Stimulated activated CD8-positive, alpha-beta memory T cell treated with anti-CD3 and anti-CD28 coated beads, Interleukin-7, amount 100 ng/mL, for 1 hour (primary cell): ENCODE measurements at regions not wholly inside any gene's neighbourhood (a gene's known extent, or its start where the extent isn't known, plus 50 kb on each side); places are given as distances from the start of the nearest gene placed in this dataset.
A peak's percentile ranks its signal among the peaks of the same experiment; 100 is the strongest.
"Not testable (repeated sequence)": the region's sequence is repeated elsewhere in the genome, so short reads cannot be mapped to it uniquely, and the experiment has no call there.

ENCODE experiments used
- DNase-seq, 2 donors: peaks; one replicate each; pipeline ENCODE4 v3.0.0-alpha.2; 2020; ENCODE audit warnings: low read depth in 2 of 2

DNA sequence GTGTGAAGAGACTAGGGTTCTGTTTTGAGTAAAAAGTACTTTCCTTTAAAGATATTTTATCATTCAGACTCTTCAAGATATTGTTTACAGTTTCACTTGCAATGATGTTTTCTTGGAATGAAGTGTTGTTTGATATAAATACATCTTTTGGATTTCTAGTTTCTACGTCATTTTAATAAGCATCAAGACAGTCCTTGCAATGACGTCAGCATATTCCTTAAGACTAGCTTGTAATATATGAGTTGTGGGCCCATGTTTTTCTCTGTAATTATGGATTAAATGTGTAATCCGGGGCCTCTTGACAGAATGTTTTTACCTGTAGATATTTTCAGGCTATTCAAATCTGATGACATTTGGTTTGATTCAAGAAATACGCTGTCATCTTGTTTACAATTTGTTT is 66.1 kb downstream of the RBMX2 start:
- no peak for DNase-seq

GRCh38 chrX:130468395-130468923 is 66.7 kb downstream of the RBMX2 start:
- DNase-seq = no peak

DNA sequence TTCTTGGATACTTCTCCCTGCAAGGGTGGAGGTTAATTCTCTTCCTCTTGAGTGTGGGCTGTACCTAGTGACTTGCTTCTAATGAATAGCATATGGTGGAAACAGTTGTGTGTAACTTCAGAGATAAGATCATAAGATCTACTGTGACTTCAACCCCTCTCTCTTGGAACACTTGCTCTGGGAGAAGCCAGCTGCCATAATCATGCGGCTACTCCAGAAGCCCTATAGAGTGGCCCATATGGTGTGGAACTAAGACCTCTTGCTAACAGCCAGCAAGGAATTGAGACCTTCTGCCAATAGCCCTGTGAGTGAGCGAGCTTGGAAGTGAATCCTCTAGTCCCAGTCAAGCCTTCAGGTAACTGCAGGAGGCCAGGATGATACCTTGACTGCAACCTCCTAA is 81.1 kb downstream of the RBMX2 start:
- no peak for DNase-seq

- no peak for DNase-seq
Measured at GRCh38 chrX:130485870-130486269, 84.1 kb downstream of the RBMX2 start.

DNA sequence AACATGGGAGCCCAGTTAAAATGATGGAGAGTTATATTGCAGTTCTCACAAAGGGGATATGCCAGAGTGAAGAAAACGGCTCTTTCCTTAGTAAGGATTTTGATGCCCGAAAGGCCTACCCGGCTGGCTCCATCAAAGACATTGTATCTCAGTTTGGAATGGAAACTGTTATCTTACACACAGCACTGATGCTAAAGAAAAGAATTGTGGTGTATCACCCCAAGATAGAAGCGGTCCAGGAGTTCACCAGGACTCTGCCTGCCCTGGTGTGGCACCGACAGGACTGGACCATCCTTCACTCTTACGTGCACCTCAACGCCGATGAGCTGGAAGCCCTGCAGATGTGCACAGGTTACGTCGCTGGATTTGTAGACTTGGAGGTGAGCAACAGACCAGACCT is 93.7 kb downstream of the RBMX2 start:
- not testable (repeated sequence) for DNase-seq

DNA sequence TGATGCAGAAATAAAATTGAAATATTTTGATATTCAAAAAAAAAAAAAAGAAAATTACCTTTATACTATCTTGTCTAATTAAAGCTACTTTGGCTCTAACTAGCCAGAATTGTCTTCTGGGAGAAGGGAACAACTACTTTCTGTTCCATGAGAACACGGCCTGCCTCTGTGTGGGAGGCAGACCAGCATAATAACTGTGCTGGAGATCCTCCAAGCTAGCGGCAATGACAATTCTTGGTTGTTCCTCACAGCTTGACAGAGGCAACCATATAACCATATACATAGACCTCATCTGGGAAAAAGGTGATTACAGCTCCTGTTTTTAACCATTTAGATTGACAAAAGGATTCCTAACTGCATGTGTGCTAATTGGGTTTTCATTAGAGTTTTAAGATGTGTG is 95.7 kb downstream of the RBMX2 start:
- no peak for DNase-seq

DNA sequence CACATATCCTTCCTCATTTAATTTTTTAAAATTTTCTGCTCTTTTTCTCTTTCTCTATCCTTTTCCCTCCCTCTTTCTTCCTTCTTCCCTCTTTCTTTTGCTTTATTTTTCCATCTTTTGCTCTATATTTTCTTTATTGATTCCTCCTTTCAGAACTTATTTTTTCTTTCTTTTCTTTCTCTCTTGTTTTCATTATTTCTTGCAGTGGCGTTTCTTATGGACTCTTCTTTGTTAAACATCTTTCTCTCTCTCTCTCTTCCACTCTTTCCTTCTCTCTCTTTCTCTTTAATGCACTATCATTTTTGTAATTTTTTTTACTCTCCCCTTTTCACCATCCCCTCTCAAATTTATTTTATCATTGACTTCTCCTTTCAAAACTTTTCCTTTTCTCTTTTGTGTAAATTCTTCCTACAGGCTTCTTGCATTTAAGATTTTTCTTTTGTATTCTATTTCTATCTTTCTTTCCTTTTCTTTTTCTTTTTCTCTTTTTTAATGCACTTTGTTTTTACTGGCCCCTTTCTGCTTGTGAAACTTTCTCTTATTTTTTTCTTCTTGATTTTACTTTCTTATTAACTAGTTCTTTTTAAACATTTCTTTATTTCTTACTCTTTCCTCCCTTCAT is 97.0 kb downstream of the RBMX2 start:
- no peak for DNase-seq

DNA sequence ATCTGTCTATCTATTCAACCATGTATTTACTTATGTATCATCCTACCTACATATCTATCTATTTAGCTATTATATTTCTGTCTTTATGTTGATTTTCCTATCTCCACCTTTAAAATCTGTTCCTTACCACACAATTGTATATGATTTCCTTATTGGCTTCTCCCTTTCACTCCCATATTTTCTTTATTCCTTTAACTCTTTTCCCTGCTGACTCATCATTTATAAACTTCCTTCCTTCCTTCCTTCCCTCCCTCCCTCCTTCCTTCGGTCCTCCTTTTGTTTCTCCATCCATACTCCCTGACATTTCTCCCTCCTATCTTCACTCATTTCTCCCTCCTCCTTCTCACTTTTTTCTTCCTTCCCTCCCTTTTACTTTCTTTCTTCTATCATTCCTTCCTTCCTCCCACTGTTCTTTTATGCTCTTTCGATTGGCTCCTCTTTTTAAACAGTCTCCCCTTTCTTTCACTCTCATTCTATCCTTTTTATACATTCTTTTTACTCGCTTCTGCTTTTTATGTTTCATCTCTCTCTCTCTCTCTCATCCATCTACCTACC is 100.3 kb downstream of the RBMX2 start:
- DNase-seq = no peak

DNA sequence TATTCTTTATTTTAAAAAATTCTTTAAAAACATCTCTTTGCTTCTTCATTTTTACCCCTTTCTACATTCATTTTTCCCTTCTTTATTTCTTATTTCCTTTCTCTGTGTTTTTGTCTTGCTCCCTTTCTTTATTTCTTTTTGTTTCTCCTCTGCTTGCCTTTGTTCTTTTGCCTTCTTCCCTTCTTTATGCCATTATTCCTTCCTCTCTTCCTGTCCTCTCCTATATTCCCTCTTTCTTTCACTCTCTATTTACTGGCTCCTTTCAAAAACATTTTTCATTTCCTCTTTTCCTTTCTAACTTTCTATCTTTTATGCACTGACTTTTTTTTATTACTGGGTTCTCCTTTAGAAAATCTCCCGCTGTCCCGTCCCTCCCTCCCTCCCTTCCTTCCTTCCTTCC is 102.2 kb downstream of the RBMX2 start:
- no peak for DNase-seq

GRCh38 chrX:130507015-130507414 is 105.2 kb downstream of the RBMX2 start:
- no peak for DNase-seq

GRCh38 chrX:130512534-130512933 is 110.7 kb downstream of the RBMX2 start:
- not testable (repeated sequence) for DNase-seq

DNA sequence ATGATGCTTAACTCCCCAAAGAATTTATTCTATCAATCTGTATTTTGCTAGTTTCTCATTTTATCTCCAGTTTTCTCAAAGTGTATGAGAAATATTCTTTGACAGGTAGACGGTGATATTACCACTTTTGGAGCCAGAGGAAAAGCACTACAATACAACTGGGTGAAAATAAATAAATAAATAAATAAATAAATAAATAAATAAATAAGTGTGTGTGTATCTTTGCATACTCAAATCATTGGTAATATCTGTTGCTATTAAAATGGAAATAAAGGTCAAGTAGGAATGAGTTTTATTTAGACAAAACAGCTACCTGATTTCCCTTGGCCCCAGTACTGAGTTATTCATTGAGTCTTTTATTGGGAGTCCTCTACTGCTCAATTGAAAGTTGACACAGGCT is 114.3 kb downstream of the RBMX2 start:
- no peak for DNase-seq

GRCh38 chrX:130523460-130524394 is 121.9 kb downstream of the RBMX2 start:
- DNase-seq = no peak

- no peak for DNase-seq
Measured at GRCh38 chrX:130524476-130525194, 122.8 kb downstream of the RBMX2 start.

DNA sequence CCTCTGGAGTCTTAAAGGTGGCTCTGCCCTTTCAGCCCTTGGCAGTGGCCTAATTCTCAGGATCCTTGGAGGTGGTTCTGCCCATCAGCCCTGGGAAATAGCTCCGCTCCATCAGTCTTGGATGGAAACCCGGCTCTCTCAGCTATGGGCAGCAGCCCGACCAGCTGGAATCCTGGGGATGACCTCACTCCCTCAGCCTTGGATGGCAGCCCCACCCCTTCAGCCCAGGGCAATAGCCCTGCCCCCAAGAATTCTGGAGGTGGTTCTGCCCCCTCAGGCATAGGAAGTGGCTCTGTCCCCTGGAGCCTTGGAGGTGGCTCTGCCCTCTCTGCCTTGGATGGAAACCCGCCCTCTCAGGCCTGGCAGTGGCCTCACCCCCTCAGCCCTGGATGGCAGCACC is 127.7 kb downstream of the RBMX2 start:
- no peak for DNase-seq

DNA sequence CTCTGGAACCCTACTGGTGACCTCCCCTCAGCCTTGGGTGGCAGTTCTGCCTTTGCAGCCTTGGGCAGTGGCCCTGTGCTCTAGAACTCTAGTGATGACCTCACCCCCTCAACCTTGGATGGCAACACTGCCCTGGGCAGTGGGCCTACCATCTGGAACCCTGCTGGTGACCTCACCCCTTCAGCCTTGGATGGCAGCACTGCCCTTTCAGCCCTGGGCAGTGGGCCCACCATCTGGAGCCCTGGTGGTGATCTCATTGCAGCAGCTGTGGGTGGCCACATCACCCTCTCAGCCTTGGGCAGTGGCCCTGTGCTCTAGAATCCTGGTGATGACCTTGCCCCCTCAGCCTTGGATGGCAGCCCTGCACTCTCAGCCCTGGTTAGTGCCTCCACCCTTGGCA is 129.3 kb downstream of the RBMX2 start:
- DNase-seq = no peak

GRCh38 chrX:130539721-130540321 is 138.0 kb downstream of the RBMX2 start:
- peak in 1 of 2 donors; percentile 1 for DNase-seq

DNA sequence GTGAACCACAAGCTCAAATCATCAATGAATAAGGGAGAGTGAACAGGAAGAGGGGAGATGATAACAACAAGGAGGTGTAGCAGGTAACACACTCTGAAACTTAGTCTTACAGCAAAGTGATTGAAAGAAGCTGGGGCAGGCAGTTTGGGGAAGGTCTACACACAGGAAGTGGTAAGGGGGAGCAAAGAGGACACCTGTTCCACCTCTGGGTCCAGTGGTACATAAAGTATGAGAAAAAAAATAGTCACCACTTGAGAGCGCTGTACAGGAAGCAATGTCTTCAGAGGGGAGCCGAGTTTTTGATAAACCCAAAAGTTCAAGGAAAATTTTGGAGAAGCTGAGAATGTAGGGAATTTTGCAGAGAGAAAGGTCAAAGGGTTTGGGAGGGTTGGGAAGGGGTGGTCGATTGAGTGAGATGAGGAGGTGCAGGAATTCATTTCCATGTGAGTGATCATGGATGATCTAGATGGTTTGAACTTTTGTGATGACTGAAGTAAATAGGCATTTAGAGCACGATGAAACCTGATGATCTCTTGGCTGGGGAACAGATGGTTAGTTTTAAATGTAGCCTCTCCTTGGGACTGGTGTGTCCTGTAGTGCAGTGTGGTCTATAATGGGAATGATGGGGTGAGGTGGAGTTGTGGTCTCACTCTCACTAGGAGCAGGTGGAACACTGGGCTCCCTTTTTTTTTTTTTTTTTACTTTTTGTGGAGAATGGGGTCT is 142.0 kb downstream of the RBMX2 start:
- DNase-seq = no peak

- no peak for DNase-seq
Measured at GRCh38 chrX:130545796-130546195, 144.0 kb downstream of the RBMX2 start.

- DNase-seq = not testable (repeated sequence)
Measured at GRCh38 chrX:130549382-130549781, 147.6 kb downstream of the RBMX2 start.

DNA sequence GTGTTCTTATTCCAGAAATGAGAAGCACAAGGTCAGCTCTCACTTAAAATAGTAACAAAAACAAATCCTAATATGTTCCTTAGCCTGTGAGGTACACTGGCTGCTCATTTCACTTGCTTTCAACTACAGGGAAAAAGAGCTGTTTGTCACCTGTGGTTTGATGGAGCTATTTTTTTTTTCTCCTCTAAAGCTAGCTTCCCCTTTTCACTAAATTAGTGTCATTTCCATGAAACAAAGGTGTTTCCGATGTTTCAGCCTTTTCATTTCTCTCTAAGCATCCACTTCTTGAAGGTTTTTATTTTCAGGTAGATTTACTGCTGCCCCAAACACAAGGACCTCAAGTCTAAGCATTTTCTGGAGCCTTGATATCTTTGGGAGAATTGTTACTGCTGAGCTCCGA is 148.6 kb downstream of the RBMX2 start:
- no peak for DNase-seq
